IPS DF 19.7 (cell line): ENCODE measurements at regions not wholly inside any gene's neighbourhood (a gene's known extent, or its start where the extent isn't known, plus 50 kb on each side); places are given as distances from the start of the nearest gene placed in this dataset.
"Not testable (repeated sequence)": the region's sequence is repeated elsewhere in the genome, so short reads cannot be mapped to it uniquely, and the experiment has no call there.

ENCODE experiments used
- DNase-seq: peaks from one replicate; pipeline ENCODE4 v3.0.0-alpha.2; 2013; ENCODE audit warnings: low read depth, low spot score

GRCh38 chr5:37966291-37966690 lies 126.5 kb upstream of the GDNF start:
- no peak for DNase-seq

- DNase-seq = no peak
These were observed 122.5 kb upstream of the GDNF start for GRCh38 chr5:37962389-37962788.

GRCh38 chr5:37957218-37957617 lies 117.4 kb upstream of the GDNF start:
- DNase-seq = no peak

- DNase-seq = no peak
These were observed 115.9 kb upstream of the GDNF start for GRCh38 chr5:37955748-37956147.

- no peak for DNase-seq
These were observed 114.7 kb upstream of the GDNF start for GRCh38 chr5:37954561-37954960.

- no peak for DNase-seq
These were observed 112.3 kb upstream of the GDNF start for GRCh38 chr5:37951946-37952721.

- no peak for DNase-seq
These were observed 110.6 kb upstream of the GDNF start for GRCh38 chr5:37950436-37950835.

GRCh38 chr5:37945446-37945845 lies 105.6 kb upstream of the GDNF start:
- DNase-seq = no peak

GRCh38 chr5:37943136-37943535 lies 103.3 kb upstream of the GDNF start:
- DNase-seq = not testable (repeated sequence)

GRCh38 chr5:37940931-37941623 lies 101.2 kb upstream of the GDNF start:
- DNase-seq = no peak

- DNase-seq = no peak
These were observed 99.0 kb upstream of the GDNF start for GRCh38 chr5:37938861-37939260.

- no peak for DNase-seq
These were observed 98.4 kb upstream of the GDNF start for GRCh38 chr5:37938076-37938852.

- no peak for DNase-seq
These were observed 96.2 kb upstream of the GDNF start for GRCh38 chr5:37936091-37936490.

- no peak for DNase-seq
These were observed 93.7 kb upstream of the GDNF start for GRCh38 chr5:37933576-37933975.

GRCh38 chr5:37932450-37932849 lies 92.6 kb upstream of the GDNF start:
- DNase-seq = no peak

GRCh38 chr5:37931541-37931940 lies 91.7 kb upstream of the GDNF start:
- DNase-seq = no peak

- DNase-seq = no peak
These were observed 90.5 kb upstream of the GDNF start for GRCh38 chr5:37930350-37930749.

GRCh38 chr5:37929791-37930190 lies 90.0 kb upstream of the GDNF start:
- DNase-seq = no peak

GRCh38 chr5:37927753-37928152 lies 87.9 kb upstream of the GDNF start:
- DNase-seq = not testable (repeated sequence)

GRCh38 chr5:37926732-37927131 lies 86.9 kb upstream of the GDNF start:
- no peak for DNase-seq

GRCh38 chr5:37921452-37921851 lies 81.6 kb upstream of the GDNF start:
- DNase-seq = no peak

- no peak for DNase-seq
These were observed 78.6 kb upstream of the GDNF start for GRCh38 chr5:37918424-37918823.
